PFSK-1 (cell line): ENCODE measurements at regions not wholly inside any gene's neighbourhood (a gene's known extent, or its start where the extent isn't known, plus 50 kb on each side); places are given as distances from the start of the nearest gene placed in this dataset.

ENCODE experiments used
- FOXP2 ChIP-seq: optimal IDR thresholded peaks from 2 replicates; pipeline ENCODE3; 2011; ENCODE audit warnings: borderline replicate concordance, control low read depth, inconsistent platforms; ENCODE audit not compliant: insufficient read depth; ENCODE audit errors: extremely low read length, extremely low read depth
- POLR2AphosphoS5 ChIP-seq: IDR thresholded peaks from 2 replicates; pipeline ENCODE4 v1.6.1; 2012; ENCODE audit warnings: low read depth, mild to moderate bottlenecking, control low read depth, low read length, moderate library complexity
- SIN3A ChIP-seq: IDR thresholded peaks from 2 replicates; pipeline ENCODE4 v1.6.1; 2012; ENCODE audit warnings: mild to moderate bottlenecking, low read length, moderate library complexity, borderline replicate concordance; ENCODE audit not compliant: insufficient read depth
- TAF1 ChIP-seq: IDR thresholded peaks from 2 replicates; pipeline ENCODE4 v1.6.1; 2012; ENCODE audit warnings: low read length, control low read depth, borderline replicate concordance; ENCODE audit not compliant: insufficient read depth
- TF ChIP-seq, protein P1 (sequence below), 2 experiments: IDR thresholded peaks; 2 replicates each; pipeline versions ENCODE4 v1.6.1 to v1.8.0; 2011 to 2012; ENCODE audit warnings: low read depth in 2 of 2, low read length in 2 of 2, control low read depth in 1 of 2, inconsistent platforms in 1 of 2, mild to moderate bottlenecking in 1 of 2, moderate library complexity in 1 of 2; ENCODE audit not compliant: insufficient read depth in 1 of 2

GRCh38 chr18:25704494-25704893 lies 352.5 kb upstream of the ZNF521 start:
- TF ChIP-seq SIN3A (no peak), TAF1 (no peak), POLR2AphosphoS5 (no peak), FOXP2 (no peak)
- TF ChIP-seq, protein P1, sequence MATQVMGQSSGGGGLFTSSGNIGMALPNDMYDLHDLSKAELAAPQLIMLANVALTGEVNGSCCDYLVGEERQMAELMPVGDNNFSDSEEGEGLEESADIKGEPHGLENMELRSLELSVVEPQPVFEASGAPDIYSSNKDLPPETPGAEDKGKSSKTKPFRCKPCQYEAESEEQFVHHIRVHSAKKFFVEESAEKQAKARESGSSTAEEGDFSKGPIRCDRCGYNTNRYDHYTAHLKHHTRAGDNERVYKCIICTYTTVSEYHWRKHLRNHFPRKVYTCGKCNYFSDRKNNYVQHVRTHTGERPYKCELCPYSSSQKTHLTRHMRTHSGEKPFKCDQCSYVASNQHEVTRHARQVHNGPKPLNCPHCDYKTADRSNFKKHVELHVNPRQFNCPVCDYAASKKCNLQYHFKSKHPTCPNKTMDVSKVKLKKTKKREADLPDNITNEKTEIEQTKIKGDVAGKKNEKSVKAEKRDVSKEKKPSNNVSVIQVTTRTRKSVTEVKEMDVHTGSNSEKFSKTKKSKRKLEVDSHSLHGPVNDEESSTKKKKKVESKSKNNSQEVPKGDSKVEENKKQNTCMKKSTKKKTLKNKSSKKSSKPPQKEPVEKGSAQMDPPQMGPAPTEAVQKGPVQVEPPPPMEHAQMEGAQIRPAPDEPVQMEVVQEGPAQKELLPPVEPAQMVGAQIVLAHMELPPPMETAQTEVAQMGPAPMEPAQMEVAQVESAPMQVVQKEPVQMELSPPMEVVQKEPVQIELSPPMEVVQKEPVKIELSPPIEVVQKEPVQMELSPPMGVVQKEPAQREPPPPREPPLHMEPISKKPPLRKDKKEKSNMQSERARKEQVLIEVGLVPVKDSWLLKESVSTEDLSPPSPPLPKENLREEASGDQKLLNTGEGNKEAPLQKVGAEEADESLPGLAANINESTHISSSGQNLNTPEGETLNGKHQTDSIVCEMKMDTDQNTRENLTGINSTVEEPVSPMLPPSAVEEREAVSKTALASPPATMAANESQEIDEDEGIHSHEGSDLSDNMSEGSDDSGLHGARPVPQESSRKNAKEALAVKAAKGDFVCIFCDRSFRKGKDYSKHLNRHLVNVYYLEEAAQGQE (IDR thresholded peaks at IDR 0.05; ENCODE audit: insufficient read depth in 1 of 2, low read depth in 2 of 2, low read length in 2 of 2), result no peak

GRCh38 chr18:25704071-25704470 lies 352.1 kb upstream of the ZNF521 start:
- TF ChIP-seq SIN3A, result no peak
- no peak for TF ChIP-seq TAF1
- no peak for TF ChIP-seq FOXP2
- TF ChIP-seq, protein P1 (IDR thresholded peaks at IDR 0.05; ENCODE audit: insufficient read depth in 1 of 2, low read depth in 2 of 2, low read length in 2 of 2), result no peak
- TF ChIP-seq POLR2AphosphoS5, result no peak

GRCh38 chr18:25701821-25702220 lies 349.9 kb upstream of the ZNF521 start:
- TF ChIP-seq, protein P1 (IDR thresholded peaks at IDR 0.05; ENCODE audit: insufficient read depth in 1 of 2, low read depth in 2 of 2, low read length in 2 of 2), result no peak
- TF ChIP-seq SIN3A, result no peak
- TF ChIP-seq FOXP2, result no peak
- TF ChIP-seq TAF1, result no peak
- TF ChIP-seq POLR2AphosphoS5, result no peak

DNA sequence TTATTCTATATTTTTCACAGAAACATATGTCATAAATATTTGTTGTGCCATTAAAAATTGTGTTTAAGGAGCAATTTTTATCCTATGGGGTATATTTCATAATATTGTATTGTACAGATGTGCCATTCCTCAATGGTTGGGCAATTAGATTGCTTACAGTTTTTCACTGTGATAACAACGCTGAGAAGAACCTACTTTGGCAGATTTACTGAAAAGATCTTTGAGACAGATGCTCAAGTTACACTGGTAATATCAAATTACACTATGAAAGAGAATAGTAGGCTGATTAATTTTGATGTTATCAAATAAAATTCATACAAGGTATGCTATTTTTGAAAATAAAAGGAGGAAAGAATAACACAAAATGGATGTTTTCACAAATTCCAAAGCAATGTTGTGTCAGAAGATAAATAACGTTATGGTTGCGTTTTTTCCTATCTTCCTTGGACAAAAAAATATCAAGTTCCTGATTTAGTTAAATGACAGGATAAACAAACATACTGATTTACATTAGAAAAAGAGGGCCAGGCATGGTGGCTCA lies 335.1 kb upstream of the ZNF521 start:
- TF ChIP-seq, protein P1 (IDR thresholded peaks at IDR 0.05; ENCODE audit: insufficient read depth in 1 of 2, low read depth in 2 of 2, low read length in 2 of 2), result no peak
- TF ChIP-seq TAF1 (no peak), POLR2AphosphoS5 (no peak), FOXP2 (no peak), SIN3A (no peak)

GRCh38 chr18:25685088-25685487 lies 333.1 kb upstream of the ZNF521 start:
- no peak for TF ChIP-seq FOXP2
- TF ChIP-seq SIN3A, result no peak
- TF ChIP-seq, protein P1 (IDR thresholded peaks at IDR 0.05; ENCODE audit: insufficient read depth in 1 of 2, low read depth in 2 of 2, low read length in 2 of 2), result no peak
- TF ChIP-seq TAF1, result no peak
- TF ChIP-seq POLR2AphosphoS5, result no peak
